IMR-90 (cell line): ENCODE measurements at regions not wholly inside any gene's neighbourhood (a gene's known extent, or its start where the extent isn't known, plus 50 kb on each side); places are given as distances from the start of the nearest gene placed in this dataset.

ENCODE experiments used
- BHLHE40 ChIP-seq: fragments of 150-350 bp; IDR thresholded peaks from 2 replicates; pipeline ENCODE4 v1.6.1; 2016; ENCODE audit warnings: mild to moderate bottlenecking, low read depth, low read length
- CEBPB ChIP-seq: IDR thresholded peaks from 2 replicates; pipeline ENCODE4 v1.6.1; 2012; ENCODE audit warnings: low read depth, low read length, improper control_type of control experiment
- CHD1 ChIP-seq: IDR thresholded peaks from 2 replicates; pipeline ENCODE4 v1.6.1; 2012; ENCODE audit warnings: low read depth, low read length, improper control_type of control experiment
- CTCF ChIP-seq: conservative IDR thresholded peaks from 2 replicates; pipeline ENCODE4 v1.5.1; 2012; ENCODE audit warnings: mild to moderate bottlenecking, low read depth, low read length, improper control_type of control experiment
- MAFK ChIP-seq: IDR thresholded peaks from 2 replicates; pipeline ENCODE4 v1.6.1; 2012; ENCODE audit warnings: low read depth, low read length, improper control_type of control experiment
- MAZ ChIP-seq: IDR thresholded peaks from 2 replicates; pipeline ENCODE4 v1.6.1; 2012; ENCODE audit warnings: low read depth, mild to moderate bottlenecking, low read length, improper control_type of control experiment, moderate library complexity, borderline replicate concordance
- MXI1 ChIP-seq: IDR thresholded peaks from 2 replicates; pipeline ENCODE4 v1.6.1; 2012; ENCODE audit warnings: low read depth, mild to moderate bottlenecking, low read length, moderate library complexity, borderline replicate concordance
- POLR2A ChIP-seq: IDR thresholded peaks from 2 replicates; pipeline ENCODE4 v1.6.1; 2012; ENCODE audit warnings: mild to moderate bottlenecking, low read depth, low read length
- RAD21 ChIP-seq: IDR thresholded peaks from 2 replicates; pipeline ENCODE4 v1.6.1; 2012; ENCODE audit warnings: low read length, improper control_type of control experiment
- RFX5 ChIP-seq: IDR thresholded peaks from 2 replicates; pipeline ENCODE4 v1.8.0; 2012; ENCODE audit warnings: low read depth, mild to moderate bottlenecking, low read length, moderate library complexity
- SMC3 ChIP-seq: fragments of 150-350 bp; IDR thresholded peaks from 2 replicates; pipeline ENCODE4 v1.6.1; 2016; ENCODE audit warnings: low read depth, mild to moderate bottlenecking, antibody characterized with exemption, low read length, moderate library complexity

DNA sequence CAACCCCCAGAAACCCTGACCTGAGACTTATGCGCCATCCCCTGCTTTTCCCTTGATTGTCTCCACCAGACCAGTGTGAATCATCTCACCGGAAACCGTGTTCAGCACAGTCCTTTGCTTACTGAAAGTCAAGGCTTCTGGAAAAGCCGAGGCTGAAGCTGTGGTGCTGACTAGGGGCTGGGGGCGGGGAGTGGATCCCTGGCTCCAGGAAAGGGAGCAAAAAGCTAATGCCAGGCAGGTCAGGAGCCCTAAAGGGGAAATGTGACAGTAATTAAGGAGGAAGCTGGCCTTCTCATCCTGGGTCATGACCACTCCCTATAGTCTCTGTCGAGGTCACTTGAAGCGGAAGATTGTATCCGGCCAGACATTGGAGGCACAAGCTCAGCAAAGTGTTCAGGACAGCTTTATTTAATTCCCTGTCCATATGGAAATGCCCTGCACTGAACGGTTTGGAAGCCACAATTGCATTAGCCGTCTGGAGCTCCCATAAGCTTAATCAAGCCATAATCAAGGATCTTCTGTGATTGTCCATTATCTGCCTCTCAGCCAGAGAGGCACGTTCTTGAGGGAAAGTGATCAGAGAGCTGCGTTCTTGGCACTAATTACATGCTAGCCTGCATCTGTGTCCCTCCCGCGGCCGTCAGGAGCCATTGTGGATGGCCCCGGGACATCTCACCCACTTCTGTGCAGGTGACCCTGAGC, 403.6 kb downstream of the RRAGC start:
- TF ChIP-seq CTCF, result no peak
- TF ChIP-seq CHD1, result no peak
- no peak for TF ChIP-seq RFX5
- no peak for TF ChIP-seq BHLHE40
- TF ChIP-seq RAD21, result no peak
- TF ChIP-seq CEBPB, result no peak
- no peak for TF ChIP-seq SMC3
- no peak for TF ChIP-seq MXI1
- TF ChIP-seq POLR2A, result no peak
- TF ChIP-seq MAZ, result no peak
- TF ChIP-seq MAFK, result no peak
